GM10248 (cell line): ENCODE measurements at regions not wholly inside any gene's neighbourhood (a gene's known extent, or its start where the extent isn't known, plus 50 kb on each side); places are given as distances from the start of the nearest gene placed in this dataset.

ENCODE experiments used
- CTCF ChIA-PET: fragments of 300-600 bp; sonication (Branson Sonifier 250); formaldehyde crosslinking; extraction: SDS; loops from one replicate; lab custom pipeline; 2021; ENCODE audit warnings: antibody characterized with exemption; lab: Yijun Ruan, JAX
- POLR2A ChIA-PET: fragments of 350-650 bp; sonication (Branson Sonifier 250); formaldehyde crosslinking; extraction: SDS; loops from one replicate; lab custom pipeline; 2020; ENCODE audit warnings: antibody characterized with exemption; lab: Yijun Ruan, JAX
- DNase-seq: peaks from one replicate; pipeline ENCODE4 v3.0.0; 2012; ENCODE audit errors: extremely low spot score
- CTCF ChIP-seq: IDR thresholded peaks from 2 replicates; pipeline ENCODE4 v1.5.1; 2012; ENCODE audit warnings: mild to moderate bottlenecking, low read depth; ENCODE audit errors: extremely low read depth, missing control alignments, control extremely low read depth

GRCh38 chr10:62582804-62583208, 208.6 kb downstream of the ZNF365 start:
- no peak for TF ChIP-seq CTCF
- POLR2A ChIA-PET = no interaction called here
- no peak for DNase-seq
- CTCF ChIA-PET = interaction anchor here (1.4 to 3.2 kb wide), 3 partner anchors 11 to 502 kb away, joined by 3 to 18 read pairs (median 3); no protein-coding TSS in a partner anchor

GRCh38 chr10:62583876-62584615, 209.9 kb downstream of the ZNF365 start:
- DNase-seq = no peak
- CTCF ChIA-PET = interaction anchor here (1.0 to 3.2 kb wide), 5 partner anchors 10 to 501 kb away, joined by 3 to 11 read pairs (median 3); no protein-coding TSS in a partner anchor
- no peak for TF ChIP-seq CTCF
- POLR2A ChIA-PET = no interaction called here

- CTCF ChIA-PET = interaction anchor here (1.0 to 3.2 kb wide), 3 partner anchors 9 to 97 kb away, joined by 3 to 11 read pairs (median 3); no protein-coding TSS in a partner anchor
- no peak for DNase-seq
- POLR2A ChIA-PET = no interaction called here
- no peak for TF ChIP-seq CTCF
Measured at GRCh38 chr10:62584731-62585130, 210.6 kb downstream of the ZNF365 start.

- no peak for DNase-seq
- ChIA-PET POLR2A (no interaction called here), CTCF (interaction anchor here (1.0 to 3.2 kb wide), 3 partner anchors 9 to 96 kb away, joined by 3 to 11 read pairs (median 3); no protein-coding TSS in a partner anchor)
- TF ChIP-seq CTCF = no peak
Measured at GRCh38 chr10:62585211-62585775, 211.1 kb downstream of the ZNF365 start.

GRCh38 chr10:62587011-62587410, 212.8 kb downstream of the ZNF365 start:
- no peak for DNase-seq
- no peak for TF ChIP-seq CTCF
- ChIA-PET POLR2A (no interaction called here), CTCF (interaction anchor here (0.7 to 1.2 kb wide), 3 partner anchors 25 to 571 kb away, joined by 3 to 5 read pairs (median 4); no protein-coding TSS in a partner anchor)

- CTCF ChIA-PET = no interaction called here
- TF ChIP-seq CTCF = no peak
- POLR2A ChIA-PET = no interaction called here
- DNase-seq = no peak
Measured at GRCh38 chr10:62588116-62588515, 213.9 kb downstream of the ZNF365 start.
